ENCODE measurements at regions not wholly inside any gene's neighbourhood (a gene's known extent, or its start where the extent isn't known, plus 50 kb on each side); places are given as distances from the start of the nearest gene placed in this dataset.

GRCh38 chr11:119513806-119514170 is 90.8 kb upstream of the THY1 start:
- TF ChIP-seq, protein P1, sequence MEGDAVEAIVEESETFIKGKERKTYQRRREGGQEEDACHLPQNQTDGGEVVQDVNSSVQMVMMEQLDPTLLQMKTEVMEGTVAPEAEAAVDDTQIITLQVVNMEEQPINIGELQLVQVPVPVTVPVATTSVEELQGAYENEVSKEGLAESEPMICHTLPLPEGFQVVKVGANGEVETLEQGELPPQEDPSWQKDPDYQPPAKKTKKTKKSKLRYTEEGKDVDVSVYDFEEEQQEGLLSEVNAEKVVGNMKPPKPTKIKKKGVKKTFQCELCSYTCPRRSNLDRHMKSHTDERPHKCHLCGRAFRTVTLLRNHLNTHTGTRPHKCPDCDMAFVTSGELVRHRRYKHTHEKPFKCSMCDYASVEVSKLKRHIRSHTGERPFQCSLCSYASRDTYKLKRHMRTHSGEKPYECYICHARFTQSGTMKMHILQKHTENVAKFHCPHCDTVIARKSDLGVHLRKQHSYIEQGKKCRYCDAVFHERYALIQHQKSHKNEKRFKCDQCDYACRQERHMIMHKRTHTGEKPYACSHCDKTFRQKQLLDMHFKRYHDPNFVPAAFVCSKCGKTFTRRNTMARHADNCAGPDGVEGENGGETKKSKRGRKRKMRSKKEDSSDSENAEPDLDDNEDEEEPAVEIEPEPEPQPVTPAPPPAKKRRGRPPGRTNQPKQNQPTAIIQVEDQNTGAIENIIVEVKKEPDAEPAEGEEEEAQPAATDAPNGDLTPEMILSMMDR (IDR thresholded peaks at IDR 0.05; ENCODE audit: borderline replicate concordance, extremely low read depth, low read length, poor library complexity, severe bottlenecking), result no peak
- TF ChIP-seq EZH2 (IDR thresholded peaks at IDR 0.05; ENCODE audit: borderline replicate concordance, low read depth, low read length, severe bottlenecking), result no peak
